CD14-positive monocyte (primary cell): ENCODE measurements at regions not wholly inside any gene's neighbourhood (a gene's known extent, or its start where the extent isn't known, plus 50 kb on each side); places are given as distances from the start of the nearest gene placed in this dataset.
A peak's percentile ranks its signal among the peaks of the same experiment; 100 is the strongest.

ENCODE experiments used
- DNase-seq, 3 donors: peaks; one replicate each; pipeline ENCODE4 v3.0.0-alpha.2; 2011 to 2022
- H2AFZ ChIP-seq: 2 replicates; pipeline ENCODE4 v1.6.0; 2012; ENCODE audit warnings: mild to moderate bottlenecking, low read depth, low read length, inconsistent platforms; ENCODE audit not compliant: insufficient read depth, poor library complexity, severe bottlenecking
- H3K27ac ChIP-seq, 2 donors: 1 replicate in 1 of 2; 2 replicates in 1 of 2; pipeline ENCODE4 v1.5.1; 2012 to 2013; ENCODE audit warnings: low read length in 2 of 2, control low read depth in 1 of 2, inconsistent platforms in 1 of 2, low read depth in 1 of 2, mild to moderate bottlenecking in 1 of 2
- H3K27me3 ChIP-seq, 2 donors: one replicate each; pipeline versions ENCODE4 v1.6.0 to v1.6.1; 2011 to 2013; ENCODE audit warnings: low read length in 2 of 2; ENCODE audit not compliant: control insufficient read depth in 2 of 2, insufficient read depth in 2 of 2
- H3K36me3 ChIP-seq, 2 donors: replicated peaks in 1 of 2; 1 replicate in 1 of 2; 2 replicates in 1 of 2; pipeline versions ENCODE4 v1.5.1 to v1.6.1; 2012 to 2013; ENCODE audit warnings: low read length in 2 of 2, control low read depth in 1 of 2, inconsistent platforms in 1 of 2, mild to moderate bottlenecking in 1 of 2; ENCODE audit not compliant: insufficient read depth in 2 of 2, control insufficient read depth in 1 of 2
- H3K4me1 ChIP-seq, 2 donors: 1 replicate in 1 of 2; 2 replicates in 1 of 2; pipeline versions ENCODE4 v1.5.1 to v1.6.1; 2012 to 2013; ENCODE audit warnings: low read length in 2 of 2, control low read depth in 1 of 2, inconsistent platforms in 1 of 2, mild to moderate bottlenecking in 1 of 2, moderate library complexity in 1 of 2; ENCODE audit not compliant: insufficient read depth in 2 of 2, control insufficient read depth in 1 of 2
- H3K4me2 ChIP-seq: replicated peaks from 2 replicates; pipeline ENCODE3; 2012; ENCODE audit warnings: low read length, moderate library complexity, mild to moderate bottlenecking; ENCODE audit not compliant: poor library complexity, severe bottlenecking; ENCODE audit errors: extremely low read depth
- H3K4me3 ChIP-seq, 3 experiments: fragments of 200-600 bp in 1 of 3; sonication (generic) in 1 of 3; replicated peaks in 1 of 3; 1 replicate in 2 of 3; 2 replicates in 1 of 3; pipeline ENCODE4 v1.5.1; 2011 to 2013; ENCODE audit warnings: low read length in 3 of 3, mild to moderate bottlenecking in 3 of 3, control low read depth in 2 of 3, low read depth in 2 of 3, inconsistent platforms in 1 of 3, moderate library complexity in 1 of 3
- H3K79me2 ChIP-seq: 2 replicates; pipeline ENCODE4 v1.6.0; 2012; ENCODE audit warnings: mild to moderate bottlenecking, control low read depth, inconsistent platforms, low read length, moderate library complexity; ENCODE audit not compliant: insufficient read depth
- H3K9ac ChIP-seq: 2 replicates; pipeline ENCODE4 v1.6.0; 2017; ENCODE audit warnings: low read length, mild to moderate bottlenecking; ENCODE audit not compliant: insufficient read depth, poor library complexity, severe bottlenecking
- H3K9me3 ChIP-seq, 2 donors: replicated peaks in 1 of 2; 1 replicate in 1 of 2; 2 replicates in 1 of 2; pipeline versions ENCODE4 v1.5.1 to v1.6.1; 2012 to 2013; ENCODE audit warnings: low read length in 2 of 2, control low read depth in 1 of 2; ENCODE audit not compliant: control insufficient read depth in 1 of 2, insufficient read depth in 1 of 2
- H4K20me1 ChIP-seq: 2 replicates; pipeline ENCODE4 v1.6.0; 2012; ENCODE audit warnings: mild to moderate bottlenecking, low read length, control low read depth, moderate library complexity; ENCODE audit not compliant: insufficient read depth
- H3K27ac Mint-ChIP-seq, 7 donors: one replicate each; pipeline ENCODE4 v1.8.0; 2020; ENCODE audit warnings: mild to moderate bottlenecking in 7 of 7, mixed read lengths in 7 of 7, moderate library complexity in 6 of 7, inconsistent platforms in 2 of 7
- H3K27me3 Mint-ChIP-seq, 3 donors: one replicate each; pipeline ENCODE4 v1.8.0; 2021 to 2022; ENCODE audit warnings: low read depth in 3 of 3, mild to moderate bottlenecking in 3 of 3, mixed read lengths in 3 of 3, moderate library complexity in 3 of 3, inconsistent platforms in 1 of 3
- H3K36me3 Mint-ChIP-seq, 2 donors: one replicate each; pipeline ENCODE4 v1.8.0; 2020; ENCODE audit warnings: mixed read lengths in 2 of 2, inconsistent platforms in 1 of 2, mild to moderate bottlenecking in 1 of 2
- H3K4me1 Mint-ChIP-seq: one replicate; pipeline ENCODE4 v1.8.0; 2020; ENCODE audit warnings: mild to moderate bottlenecking, mixed read lengths
- H3K4me3 Mint-ChIP-seq, 2 donors: one replicate each; pipeline ENCODE4 v1.8.0; 2020; ENCODE audit warnings: mild to moderate bottlenecking in 2 of 2, mixed read lengths in 2 of 2, moderate library complexity in 1 of 2
- H3K9me3 Mint-ChIP-seq, 7 donors: one replicate each; pipeline ENCODE4 v1.8.0; 2020 to 2022; ENCODE audit warnings: mixed read lengths in 7 of 7, mild to moderate bottlenecking in 6 of 7, moderate library complexity in 6 of 7, inconsistent platforms in 2 of 7
- WGBS: methylation state at CpG from one replicate; pipeline ENCODE4 v1.1.5; 2013; ENCODE audit warnings: missing lambda C conversion rate; ENCODE audit not compliant: insufficient coverage; 5-methylcytosine and 5-hydroxymethylcytosine counted together
- intact Hi-C, 2 donors: fragments of 100-400 bp; cut with micrococcal nuclease; formaldehyde crosslinking; loops; one replicate each; pipeline versions ENCODE4 v1.15.0 to v1.15.1; 2023
- TF ChIP-seq, protein P1 (sequence below): fragments of 200-600 bp; IDR thresholded peaks from one replicate; pipeline ENCODE4 v1.8.0; 2022; ENCODE audit warnings: antibody characterized with exemption, mild to moderate bottlenecking

DNA sequence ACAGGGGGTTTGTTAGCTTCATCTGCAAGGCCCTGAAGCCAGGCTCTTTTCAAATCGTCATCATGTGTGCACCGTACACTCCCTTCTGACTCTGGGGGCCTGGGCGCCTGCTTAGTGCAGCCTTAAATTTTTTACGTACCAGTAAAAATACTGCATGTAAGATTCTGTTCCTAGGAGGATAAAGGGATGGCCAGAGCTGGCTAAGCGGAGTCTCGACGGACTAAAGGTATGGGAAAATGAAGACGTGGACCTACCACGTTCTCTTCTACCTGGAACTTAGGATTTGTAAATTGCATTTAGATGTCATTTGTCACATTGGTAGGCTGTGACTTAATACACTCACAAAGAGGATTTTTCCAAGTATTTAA is 149.3 kb upstream of the AFDN start:
- intact Hi-C loops: no loop called here
- Histone ChIP-seq H3K36me3 (no peaks in the 10 kb centered on the region), H3K79me2 (no peaks in the 10 kb centered on the region), H3K4me1 (no peaks in the 10 kb centered on the region), H3K27ac (no peak overlapping the region), H3K9me3 (peaks cover 2 to 7% of the 10 kb centered on the region in 2 donors), H4K20me1 (no peaks in the 10 kb centered on the region), H3K27me3 (peaks cover 24 to 61% of the 10 kb centered on the region in 2 donors), H3K4me3 (no peak overlapping the region), H3K4me2 (no peak overlapping the region), H2AFZ (no peak overlapping the region), H3K9ac (no peak overlapping the region)
- TF ChIP-seq, protein P1, sequence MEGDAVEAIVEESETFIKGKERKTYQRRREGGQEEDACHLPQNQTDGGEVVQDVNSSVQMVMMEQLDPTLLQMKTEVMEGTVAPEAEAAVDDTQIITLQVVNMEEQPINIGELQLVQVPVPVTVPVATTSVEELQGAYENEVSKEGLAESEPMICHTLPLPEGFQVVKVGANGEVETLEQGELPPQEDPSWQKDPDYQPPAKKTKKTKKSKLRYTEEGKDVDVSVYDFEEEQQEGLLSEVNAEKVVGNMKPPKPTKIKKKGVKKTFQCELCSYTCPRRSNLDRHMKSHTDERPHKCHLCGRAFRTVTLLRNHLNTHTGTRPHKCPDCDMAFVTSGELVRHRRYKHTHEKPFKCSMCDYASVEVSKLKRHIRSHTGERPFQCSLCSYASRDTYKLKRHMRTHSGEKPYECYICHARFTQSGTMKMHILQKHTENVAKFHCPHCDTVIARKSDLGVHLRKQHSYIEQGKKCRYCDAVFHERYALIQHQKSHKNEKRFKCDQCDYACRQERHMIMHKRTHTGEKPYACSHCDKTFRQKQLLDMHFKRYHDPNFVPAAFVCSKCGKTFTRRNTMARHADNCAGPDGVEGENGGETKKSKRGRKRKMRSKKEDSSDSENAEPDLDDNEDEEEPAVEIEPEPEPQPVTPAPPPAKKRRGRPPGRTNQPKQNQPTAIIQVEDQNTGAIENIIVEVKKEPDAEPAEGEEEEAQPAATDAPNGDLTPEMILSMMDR: no peak
- no peaks in the 10 kb centered on the region for H3K4me1 Mint-ChIP-seq
- no peaks in the 10 kb centered on the region for H3K36me3 Mint-ChIP-seq
- H3K27ac Mint-ChIP-seq: no peak overlapping the region
- H3K4me3 Mint-ChIP-seq: peak overlapping the region in 1 of 2 donors; percentile 27
- H3K9me3 Mint-ChIP-seq: peaks cover 4 to 18% (median 11%) of the 10 kb centered on the region in 7 donors
- WGBS: 88% methylated on average over 6 of the region's 9 CpGs
- no peak for DNase-seq
- peaks cover 49 to 65% (median 57%) of the 10 kb centered on the region in 3 donors for H3K27me3 Mint-ChIP-seq

DNA sequence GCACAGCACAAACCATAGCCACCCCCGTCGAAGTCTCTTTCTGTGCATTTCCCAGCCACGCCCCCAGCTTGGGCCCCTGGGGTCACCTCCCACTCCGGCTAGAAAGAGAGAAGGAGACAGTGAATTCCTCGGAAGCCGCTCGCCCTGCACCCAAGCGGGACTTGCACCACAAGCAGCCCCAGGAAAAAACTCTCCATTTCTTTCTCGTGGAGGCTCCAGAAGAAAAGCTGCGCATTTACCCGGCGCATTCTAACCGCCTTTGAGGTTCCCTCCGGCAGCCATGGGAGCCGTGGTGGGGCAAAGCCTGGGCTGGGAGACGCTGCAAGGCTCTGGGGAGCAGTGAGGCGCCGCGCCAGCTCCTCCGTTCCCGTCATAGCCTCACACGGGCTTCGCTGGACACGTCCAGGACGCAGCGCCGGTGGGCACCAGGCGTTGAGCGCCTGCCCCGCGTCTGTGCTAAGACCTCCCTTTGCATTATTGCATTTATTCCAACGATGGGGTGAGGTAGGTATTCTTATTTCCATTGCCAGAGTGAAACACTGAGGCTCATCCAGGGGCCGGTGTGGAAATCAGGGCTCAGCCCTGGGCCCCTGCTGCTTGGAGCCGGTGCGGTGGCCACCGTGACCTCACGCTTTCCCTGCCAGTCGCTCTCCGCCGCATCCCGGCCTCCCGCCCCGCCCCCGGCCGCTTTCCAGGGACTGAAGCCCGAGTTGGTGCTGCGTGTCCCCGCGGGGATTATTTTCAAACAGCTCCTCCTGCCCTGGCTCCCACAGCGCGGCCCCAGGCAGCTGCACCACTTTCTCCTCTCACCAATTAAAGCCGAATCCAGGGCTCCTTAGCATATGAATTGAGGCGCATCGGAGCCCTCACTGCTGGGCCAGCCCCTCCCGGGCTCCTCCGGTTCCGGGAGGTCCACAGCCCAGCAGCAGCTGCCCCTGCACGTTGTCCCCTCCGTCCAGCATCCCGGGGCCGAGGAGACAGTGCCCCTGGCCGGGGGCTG is 148.3 kb upstream of the AFDN start:
- no peaks in the 10 kb centered on the region for H3K4me1 Mint-ChIP-seq
- no peaks in the 10 kb centered on the region for H3K79me2 ChIP-seq
- peaks cover 0 to 10% (median 5%) of the 10 kb centered on the region in 7 donors for H3K9me3 Mint-ChIP-seq
- no peak overlapping the region for H3K27ac Mint-ChIP-seq
- no peak overlapping the region for H3K27ac ChIP-seq
- no peak overlapping the region for H3K4me3 ChIP-seq
- intact Hi-C loops: no loop called here
- no peaks in the 10 kb centered on the region for H3K36me3 Mint-ChIP-seq
- no peaks in the 10 kb centered on the region for H3K36me3 ChIP-seq
- peaks cover 0 to under 1% of the 10 kb centered on the region in 2 donors for H3K9me3 ChIP-seq
- peaks cover 50 to 65% (median 62%) of the 10 kb centered on the region in 3 donors for H3K27me3 Mint-ChIP-seq
- WGBS: 5% methylated on average over 46 of the region's 62 CpGs
- H4K20me1 ChIP-seq: no peaks in the 10 kb centered on the region
- no peak overlapping the region for H3K4me2 ChIP-seq
- no peaks in the 10 kb centered on the region for H3K4me1 ChIP-seq
- H3K27me3 ChIP-seq: peaks cover 24 to 61% of the 10 kb centered on the region in 2 donors
- H3K9ac ChIP-seq: no peak overlapping the region
- TF ChIP-seq, protein P1: no peak
- H3K4me3 Mint-ChIP-seq: peak overlapping the region in 1 of 2 donors; percentile 64
- DNase-seq: no peak
- H2AFZ ChIP-seq: no peak overlapping the region
